Caco-2 (cell line): ENCODE measurements at regions not wholly inside any gene's neighbourhood (a gene's known extent, or its start where the extent isn't known, plus 50 kb on each side); places are given as distances from the start of the nearest gene placed in this dataset.

Source experiments
- BruUV-seq: library from RNA; stranded (reverse); fragments of 400-500 nt; replicated peaks from 2 replicates; lab custom pipeline; 2021; lab: Mats Ljungman, UMichigan
- CTCF ChIA-PET: fragments of 300-600 bp; sonication (Branson Sonifier 250); formaldehyde crosslinking; loops from one replicate; lab custom pipeline; 2022; ENCODE audit warnings: antibody characterized with exemption; lab: Charles Lee
- POLR2A ChIA-PET: fragments of 300-600 bp; sonication (Branson Sonifier 250); formaldehyde crosslinking; loops from one replicate; lab custom pipeline; 2022; ENCODE audit warnings: antibody characterized with exemption; lab: Charles Lee
- DNase-seq, 2 experiments: peaks; one replicate each; pipeline versions ENCODE4 v3.0.0 to v3.0.0-alpha.2; 2020 to 2022
- H3K27me3 ChIP-seq: replicated peaks from 2 replicates; pipeline ENCODE4 v1.6.0; 2011; ENCODE audit warnings: low read length; ENCODE audit not compliant: control insufficient read depth, insufficient read depth
- H3K36me3 ChIP-seq: 2 replicates; pipeline ENCODE4 v1.5.1; 2011; ENCODE audit warnings: low read length; ENCODE audit not compliant: control insufficient read depth, insufficient read depth
- H3K4me1 ChIP-seq: fragments of 250-450 bp; sonication (Bioruptor Pico); 2 replicates; pipeline ENCODE4 v1.5.1; 2020; ENCODE audit warnings: mild to moderate bottlenecking
- H3K4me3 ChIP-seq: 2 replicates; pipeline ENCODE4 v1.5.1; 2011; ENCODE audit warnings: low read depth, mild to moderate bottlenecking, control low read depth, low read length
- H3K9me3 ChIP-seq: fragments of 250-450 bp; sonication (Bioruptor Pico); 2 replicates; pipeline ENCODE4 v1.5.1; 2020; ENCODE audit warnings: mild to moderate bottlenecking, moderate library complexity
- H3K27ac Mint-ChIP-seq: one replicate; pipeline ENCODE4 v1.8.0; 2022; ENCODE audit warnings: mixed read lengths; ENCODE audit not compliant: unreplicated experiment
- H3K27me3 Mint-ChIP-seq: one replicate; pipeline ENCODE4 v1.8.0; 2022; ENCODE audit warnings: mixed read lengths; ENCODE audit not compliant: insufficient read depth, unreplicated experiment
- H3K36me3 Mint-ChIP-seq: one replicate; pipeline ENCODE4 v1.8.0; 2022; ENCODE audit warnings: mild to moderate bottlenecking, mixed read lengths; ENCODE audit not compliant: insufficient read depth, unreplicated experiment
- H3K4me1 Mint-ChIP-seq: one replicate; pipeline ENCODE4 v1.8.0; 2022; ENCODE audit warnings: low read depth, mixed read lengths; ENCODE audit not compliant: unreplicated experiment
- H3K4me3 Mint-ChIP-seq: one replicate; pipeline ENCODE4 v1.8.0; 2022; ENCODE audit warnings: mild to moderate bottlenecking, moderate library complexity, mixed read lengths; ENCODE audit not compliant: unreplicated experiment
- H3K9me3 Mint-ChIP-seq: one replicate; pipeline ENCODE4 v1.8.0; 2022; ENCODE audit warnings: mixed read lengths; ENCODE audit not compliant: unreplicated experiment
- intact Hi-C: fragments of 100-400 bp; cut with micrococcal nuclease; formaldehyde crosslinking; loops from one replicate; pipeline ENCODE4 v1.10.0; 2022; ENCODE audit not compliant: unreplicated experiment
- TF ChIP-seq, protein P1 (sequence below), 2 experiments: fragments of 200-600 bp in 1 of 2; IDR thresholded peaks; 1 replicate in 1 of 2; 2 replicates in 1 of 2; pipeline versions ENCODE4 v1.5.1 to v1.8.0; 2011 to 2022; ENCODE audit warnings: antibody characterized with exemption in 1 of 2, control low read depth in 1 of 2, inconsistent platforms in 1 of 2, low read depth in 1 of 2, low read length in 1 of 2, mild to moderate bottlenecking in 1 of 2, moderate library complexity in 1 of 2; ENCODE audit not compliant: insufficient read depth in 1 of 2, severe bottlenecking in 1 of 2, unreplicated experiment in 1 of 2

DNA sequence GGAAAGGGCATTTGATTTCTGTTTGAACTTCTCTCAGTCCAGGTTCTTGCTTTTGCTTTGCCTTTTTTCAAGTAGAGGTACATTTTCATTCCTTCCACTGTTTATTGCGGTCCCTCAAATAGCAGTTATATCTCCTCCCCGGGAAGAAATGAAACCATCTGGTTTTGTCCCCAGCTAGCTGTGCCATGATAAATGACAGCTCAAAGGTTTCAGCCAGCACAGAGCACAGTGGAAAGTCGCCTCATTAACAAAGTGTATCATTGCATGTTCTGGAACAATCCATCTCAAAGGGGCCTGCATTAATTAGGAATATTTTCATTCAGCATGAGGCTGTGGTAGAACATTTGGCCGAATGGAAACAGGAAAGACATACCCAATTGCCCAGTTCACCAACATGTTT is 146.0 kb downstream of the EDN3 start:
- Mint-ChIP-seq H3K36me3 (no peaks in the 10 kb centered on the region), H3K9me3 (no peaks in the 10 kb centered on the region), H3K27ac (no peak overlapping the region), H3K4me1 (no peaks in the 10 kb centered on the region), H3K27me3 (peaks cover 73% of the 10 kb centered on the region), H3K4me3 (no peak overlapping the region)
- no TSS peak for BruUV-seq
- peaks cover 5% of the 10 kb centered on the region for H3K27me3 ChIP-seq
- H3K4me3 ChIP-seq = no peak overlapping the region
- POLR2A ChIA-PET = no interaction called here
- intact Hi-C loops = no loop called here
- DNase-seq = no peak
- H3K9me3 ChIP-seq = no peaks in the 10 kb centered on the region
- H3K36me3 ChIP-seq = no peaks in the 10 kb centered on the region
- CTCF ChIA-PET = no interaction called here
- peaks cover 10% of the 10 kb centered on the region; the same call in 1 of the 2 replicates for H3K4me1 ChIP-seq
- TF ChIP-seq, protein P1, sequence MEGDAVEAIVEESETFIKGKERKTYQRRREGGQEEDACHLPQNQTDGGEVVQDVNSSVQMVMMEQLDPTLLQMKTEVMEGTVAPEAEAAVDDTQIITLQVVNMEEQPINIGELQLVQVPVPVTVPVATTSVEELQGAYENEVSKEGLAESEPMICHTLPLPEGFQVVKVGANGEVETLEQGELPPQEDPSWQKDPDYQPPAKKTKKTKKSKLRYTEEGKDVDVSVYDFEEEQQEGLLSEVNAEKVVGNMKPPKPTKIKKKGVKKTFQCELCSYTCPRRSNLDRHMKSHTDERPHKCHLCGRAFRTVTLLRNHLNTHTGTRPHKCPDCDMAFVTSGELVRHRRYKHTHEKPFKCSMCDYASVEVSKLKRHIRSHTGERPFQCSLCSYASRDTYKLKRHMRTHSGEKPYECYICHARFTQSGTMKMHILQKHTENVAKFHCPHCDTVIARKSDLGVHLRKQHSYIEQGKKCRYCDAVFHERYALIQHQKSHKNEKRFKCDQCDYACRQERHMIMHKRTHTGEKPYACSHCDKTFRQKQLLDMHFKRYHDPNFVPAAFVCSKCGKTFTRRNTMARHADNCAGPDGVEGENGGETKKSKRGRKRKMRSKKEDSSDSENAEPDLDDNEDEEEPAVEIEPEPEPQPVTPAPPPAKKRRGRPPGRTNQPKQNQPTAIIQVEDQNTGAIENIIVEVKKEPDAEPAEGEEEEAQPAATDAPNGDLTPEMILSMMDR (IDR thresholded peaks at IDR 0.05; ENCODE audit: insufficient read depth in 1 of 2, low read depth in 1 of 2, low read length in 1 of 2, severe bottlenecking in 1 of 2, unreplicated experiment in 1 of 2) = no peak

DNA sequence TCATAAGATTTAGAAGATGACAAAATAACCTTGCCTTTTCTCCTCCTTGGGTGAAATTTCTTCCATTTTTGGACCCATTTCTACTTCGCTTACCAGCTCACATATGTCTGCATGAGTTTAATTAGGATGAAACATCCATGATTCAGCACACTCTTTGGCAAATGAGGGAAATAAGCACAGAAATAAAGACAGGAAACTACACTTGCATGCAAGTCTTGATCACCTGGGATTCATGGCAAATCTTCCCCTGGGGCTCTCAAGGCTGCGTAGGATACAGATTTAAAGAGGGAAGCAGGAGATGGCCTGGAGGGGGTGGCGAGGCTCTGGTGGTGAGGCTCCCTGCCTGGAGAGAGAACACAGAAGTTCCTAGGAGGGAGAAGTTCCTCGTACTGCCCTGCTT is 147.8 kb downstream of the EDN3 start:
- Histone ChIP-seq H3K36me3 (no peaks in the 10 kb centered on the region), H3K4me3 (no peak overlapping the region), H3K27me3 (peaks cover 5% of the 10 kb centered on the region), H3K4me1 (peaks cover 10% of the 10 kb centered on the region; the same call in 1 of the 2 replicates), H3K9me3 (no peaks in the 10 kb centered on the region)
- CTCF ChIA-PET = interaction anchor here (1.8 kb wide), 1 partner anchor 8 kb away, joined by 8 read pairs; no protein-coding TSS in a partner anchor
- no TSS peak for BruUV-seq
- intact Hi-C loops = no loop called here
- H3K36me3 Mint-ChIP-seq = no peaks in the 10 kb centered on the region
- POLR2A ChIA-PET = no interaction called here
- TF ChIP-seq, protein P1 (IDR thresholded peaks at IDR 0.05; ENCODE audit: insufficient read depth in 1 of 2, low read depth in 1 of 2, low read length in 1 of 2, severe bottlenecking in 1 of 2, unreplicated experiment in 1 of 2) = no peak
- H3K27ac Mint-ChIP-seq = no peak overlapping the region
- no peak for DNase-seq
- H3K4me1 Mint-ChIP-seq = no peaks in the 10 kb centered on the region
- H3K4me3 Mint-ChIP-seq = no peak overlapping the region
- H3K27me3 Mint-ChIP-seq = peaks cover 64% of the 10 kb centered on the region
- no peaks in the 10 kb centered on the region for H3K9me3 Mint-ChIP-seq

DNA sequence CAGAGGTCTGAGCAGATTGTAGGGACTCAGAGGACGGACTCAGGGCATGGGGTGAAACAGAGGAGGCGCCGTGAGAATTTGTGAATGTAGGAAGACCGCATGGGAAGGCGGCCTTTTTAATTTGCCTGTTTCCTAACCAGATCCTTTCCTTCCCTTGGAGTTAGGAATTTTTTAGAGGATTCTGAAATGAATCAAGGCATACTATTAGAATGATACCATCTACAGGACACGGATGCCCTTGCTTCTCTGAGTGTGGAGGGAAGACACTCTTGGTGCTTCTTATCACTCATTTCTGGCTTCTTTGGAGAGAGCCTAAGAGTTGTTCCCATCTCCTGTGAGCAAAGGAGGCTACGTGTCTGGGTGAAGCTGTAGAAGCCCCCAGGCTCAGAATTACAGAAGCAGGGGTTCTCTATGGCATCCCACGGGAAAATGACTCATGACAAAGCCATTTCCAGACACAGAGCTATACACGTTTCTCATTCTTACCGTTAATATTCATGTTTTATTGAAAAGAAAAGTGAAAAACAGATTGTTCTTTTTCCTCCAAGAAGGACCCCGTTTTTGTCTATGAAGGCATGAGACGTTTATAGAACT is 148.5 kb downstream of the EDN3 start:
- intact Hi-C loops = no loop called here
- Histone ChIP-seq H3K36me3 (no peaks in the 10 kb centered on the region), H3K4me3 (no peak overlapping the region), H3K9me3 (no peaks in the 10 kb centered on the region), H3K27me3 (peaks cover 5% of the 10 kb centered on the region), H3K4me1 (peaks cover 10% of the 10 kb centered on the region; the same call in 1 of the 2 replicates)
- POLR2A ChIA-PET = no interaction called here
- Mint-ChIP-seq H3K4me3 (no peak overlapping the region), H3K4me1 (no peaks in the 10 kb centered on the region), H3K9me3 (no peaks in the 10 kb centered on the region), H3K36me3 (no peaks in the 10 kb centered on the region), H3K27me3 (peaks cover 56% of the 10 kb centered on the region), H3K27ac (no peak overlapping the region)
- CTCF ChIA-PET = no interaction called here
- TF ChIP-seq, protein P1 (IDR thresholded peaks at IDR 0.05; ENCODE audit: insufficient read depth in 1 of 2, low read depth in 1 of 2, low read length in 1 of 2, severe bottlenecking in 1 of 2, unreplicated experiment in 1 of 2) = no peak
- BruUV-seq = no TSS peak
- DNase-seq = no peak
